ENCODE measurements at regions not wholly inside any gene's neighbourhood (a gene's known extent, or its start where the extent isn't known, plus 50 kb on each side); places are given as distances from the start of the nearest gene placed in this dataset.

DNA sequence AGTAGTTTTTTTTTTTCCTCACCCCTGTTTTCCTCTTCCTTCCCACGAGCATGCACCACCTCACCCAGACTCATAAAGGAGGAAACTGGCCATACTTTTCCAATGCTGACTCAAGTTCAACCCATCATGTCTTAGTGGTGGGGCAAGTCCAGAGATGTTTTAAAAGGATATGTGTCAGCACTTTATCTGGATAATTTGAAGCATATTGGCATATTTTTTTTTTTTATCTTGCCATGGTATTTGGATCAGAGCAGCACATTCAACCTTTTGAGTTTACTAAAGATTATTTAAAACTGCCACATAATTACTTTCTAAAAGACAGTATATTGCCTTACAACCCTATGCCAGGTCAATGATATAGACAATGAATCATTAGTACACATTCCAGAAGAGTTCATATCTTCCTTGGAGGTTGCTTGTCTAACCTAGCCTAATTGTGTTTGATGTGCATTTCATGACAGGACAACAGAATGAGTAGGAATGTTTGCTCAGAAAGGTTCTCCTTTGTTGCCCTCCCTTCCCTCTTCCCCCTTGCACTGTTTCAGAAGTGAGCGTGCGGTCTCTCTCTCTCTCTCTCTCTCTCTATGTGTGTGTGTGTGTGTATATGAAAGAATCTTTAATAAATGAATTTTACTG, 950.7 kb upstream of the FAM98A start:
- Histone ChIP-seq H3K56ac (replicated peaks; ENCODE audit: insufficient read length, low read depth, low read length) (no peak overlapping the region), H3K79me1 (ENCODE audit: low read depth, low read length) (no peaks in the 10 kb centered on the region), H3K9ac (replicated peaks in 1 of 4; ENCODE audit: extremely low read depth in 1 of 4, low read depth in 3 of 4, low read length in 3 of 4) (no peak overlapping the region), H3K4me1 (replicated peaks in 1 of 4; ENCODE audit: control insufficient read depth in 3 of 4, insufficient read depth in 4 of 4, low read length in 3 of 4) (no peaks in the 10 kb centered on the region), H4K8ac (ENCODE audit: extremely low read depth, insufficient read depth, low read length) (no peak overlapping the region), H4K5ac (ENCODE audit: insufficient read length, low read depth, low read length) (no peak overlapping the region), H3K79me2 (ENCODE audit: control insufficient read depth in 1 of 2, insufficient read depth in 2 of 2, low read length in 2 of 2) (no peaks in the 10 kb centered on the region), H2BK5ac (ENCODE audit: low read depth, low read length) (no peak overlapping the region), H3K23ac (ENCODE audit: insufficient read length) (no peak overlapping the region), H4K91ac (replicated peaks; ENCODE audit: insufficient read length, low read length) (no peak overlapping the region), H2BK12ac (ENCODE audit: low read depth, low read length) (no peak overlapping the region), H4K20me1 (replicated peaks in 1 of 2; ENCODE audit: control insufficient read depth in 1 of 2, insufficient read depth in 2 of 2, low read length in 2 of 2) (no peaks in the 10 kb centered on the region), H3K23me2 (ENCODE audit: low read depth, low read length) (no peaks in the 10 kb centered on the region), H2BK120ac (replicated peaks; ENCODE audit: low read depth, low read length) (no peak overlapping the region), H3K4ac (replicated peaks; ENCODE audit: insufficient read length, low read depth, low read length) (peak overlapping the region; percentile 69), H3K14ac (ENCODE audit: insufficient read length) (no peak overlapping the region), H3K18ac (ENCODE audit: extremely low read depth, low read length) (no peak overlapping the region), H3K36me3 (ENCODE audit: control insufficient read depth in 2 of 4, insufficient read depth in 4 of 4, low read length in 3 of 4) (no peaks in the 10 kb centered on the region), H3K4me2 (ENCODE audit: insufficient read depth in 1 of 2, low read depth in 2 of 2, low read length in 2 of 2) (no peak overlapping the region), H2AK5ac (ENCODE audit: low read depth, low read length) (no peak overlapping the region), H3K4me3 (ENCODE audit: extremely low read depth in 1 of 4, insufficient read depth in 2 of 4, low read depth in 3 of 4, low read length in 4 of 4) (no peak overlapping the region), H2AFZ (ENCODE audit: low read length) (no peak overlapping the region), H2BK20ac (ENCODE audit: low read length) (no peak overlapping the region), H3K27ac (ENCODE audit: low read depth, low read length) (no peak overlapping the region), H3K9me3 (ENCODE audit: insufficient read depth in 2 of 2, low read depth in 1 of 2, low read length in 1 of 2) (no peaks in the 10 kb centered on the region; a peak in 1 of 4 replicates), H3K27me3 (replicated peaks in 1 of 4; ENCODE audit: control insufficient read depth in 3 of 4, extremely low read depth in 1 of 4, insufficient read depth in 3 of 4, low read length in 3 of 4) (no peaks in the 10 kb centered on the region), H2BK15ac (ENCODE audit: low read length) (no peak overlapping the region)
- FAIRE-seq (no peak), DNase-seq (ENCODE audit: low read depth in 1 of 2, low spot score in 2 of 2) (no peak)
- WGBS, 2 experiments (ENCODE audit: extremely low coverage in 1 of 2, insufficient coverage in 1 of 2, insufficient read length in 1 of 2, insufficient replicate concordance in 2 of 2, low coverage in 1 of 2, low lambda C conversion rate in 2 of 2, missing lambda C conversion rate in 1 of 2) = 97% methylated on average over 3 of the region's 3 CpGs; no CpG with 5 or more reads in 1 of the 2 experiments
- ChIA-PET CTCF (ENCODE audit: partially characterized antibody) (no interaction called here), POLR2A (ENCODE audit: partially characterized antibody) (no interaction called here)
- TF ChIP-seq SIX5 (IDR thresholded peaks at IDR 0.05; ENCODE audit: low read depth, low read length) = no peak
- TF ChIP-seq POLR2AphosphoS5 (IDR thresholded peaks at IDR 0.05; ENCODE audit: low read depth, low read length) = no peak
- no peak for TF ChIP-seq KDM1A (IDR thresholded peaks at IDR 0.05; ENCODE audit: borderline replicate concordance, low read length)
- TF ChIP-seq BRCA1 (IDR thresholded peaks at IDR 0.05; ENCODE audit: low read depth, low read length) = no peak

All from H1 (cell line).